GM23338 (cell line): ENCODE measurements at regions not wholly inside any gene's neighbourhood (a gene's known extent, or its start where the extent isn't known, plus 50 kb on each side); places are given as distances from the start of the nearest gene placed in this dataset.

Experiments used
- CREB1 ChIP-seq: fragments of 250-450 bp; sonication (Bioruptor Pico); IDR thresholded peaks from 2 replicates; pipeline ENCODE4 v1.5.0; 2020; ENCODE audit warnings: low read depth, mild to moderate bottlenecking, moderate library complexity
- CTCF ChIP-seq, 2 experiments: fragments of 200-600 bp in 1 of 2; sonication (generic) in 1 of 2; conservative IDR thresholded peaks; 2 replicates each; pipeline versions ENCODE4 v1.5.1 to v1.6.1; 2016 to 2017; ENCODE audit warnings: antibody characterized with exemption in 2 of 2, low read depth in 2 of 2, mild to moderate bottlenecking in 2 of 2, moderate library complexity in 1 of 2
- ETS1 ChIP-seq: IDR thresholded peaks from 2 replicates; pipeline ENCODE4 v1.6.1; 2016; ENCODE audit warnings: antibody characterized with exemption
- EZH2 ChIP-seq: fragments of 200-600 bp; sonication (generic); IDR thresholded peaks from one replicate; pipeline ENCODE4 v1.8.0; 2017; ENCODE audit warnings: antibody characterized with exemption, mild to moderate bottlenecking, low read depth; ENCODE audit not compliant: unreplicated experiment
- EZH2phosphoT487 ChIP-seq: fragments of 200-600 bp; sonication (generic); IDR thresholded peaks from one replicate; pipeline ENCODE4 v1.8.1; 2018; ENCODE audit warnings: antibody characterized with exemption; ENCODE audit not compliant: unreplicated experiment
- JUNB ChIP-seq: IDR thresholded peaks from one replicate; pipeline ENCODE4 v1.6.1; 2016; ENCODE audit warnings: antibody characterized with exemption; ENCODE audit not compliant: unreplicated experiment
- NANOG ChIP-seq: IDR thresholded peaks from 2 replicates; pipeline ENCODE4 v1.6.1; 2016; ENCODE audit warnings: antibody characterized with exemption, borderline replicate concordance
- POLR2AphosphoS5 ChIP-seq: IDR thresholded peaks from 2 replicates; pipeline ENCODE4 v1.6.1; 2016; ENCODE audit warnings: antibody characterized with exemption, low read depth
- REST ChIP-seq: IDR thresholded peaks from one replicate; pipeline ENCODE4 v1.6.1; 2018; ENCODE audit warnings: antibody characterized with exemption; ENCODE audit not compliant: unreplicated experiment
- STAT1 ChIP-seq: IDR thresholded peaks from one replicate; pipeline ENCODE4 v1.6.1; 2016; ENCODE audit warnings: antibody characterized with exemption; ENCODE audit not compliant: unreplicated experiment
- ZNF114 ChIP-seq: fragments of 250-450 bp; sonication (Bioruptor Pico); IDR thresholded peaks from 2 replicates; pipeline ENCODE4 v1.5.0; 2020; ENCODE audit warnings: mild to moderate bottlenecking, moderate library complexity
- ZNF331 ChIP-seq: fragments of 250-450 bp; sonication (Bioruptor Pico); IDR thresholded peaks from 2 replicates; pipeline ENCODE4 v1.5.0; 2020; ENCODE audit warnings: low read depth, mild to moderate bottlenecking, moderate library complexity
- ZNF462 ChIP-seq: fragments of 250-450 bp; sonication (Bioruptor Pico); IDR thresholded peaks from 2 replicates; pipeline ENCODE4 v1.5.0; 2020; ENCODE audit warnings: mild to moderate bottlenecking, moderate library complexity

DNA sequence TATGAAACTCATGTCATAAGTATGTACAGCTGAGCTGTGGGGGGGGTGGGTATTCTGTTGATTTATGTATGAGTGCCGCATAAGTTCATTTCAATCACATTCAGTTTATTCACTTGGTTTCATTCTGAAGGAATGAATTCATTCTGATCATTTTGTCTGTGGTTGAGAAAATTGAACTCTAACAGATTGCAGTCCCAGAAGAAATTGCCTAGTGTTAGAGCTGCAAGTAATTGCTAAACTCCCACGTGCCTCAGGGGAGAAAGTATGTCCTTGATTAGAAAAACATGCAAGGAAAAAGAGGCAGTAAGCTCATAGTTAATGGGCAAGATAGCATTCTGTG lies 442.4 kb upstream of the MGAT4C start:
- TF ChIP-seq POLR2AphosphoS5 (no peak), CTCF (conservative IDR thresholded peaks at IDR 0.05; ENCODE audit: low read depth in 2 of 2) (no peak), EZH2 (no peak), CREB1 (no peak), EZH2phosphoT487 (no peak), ETS1 (no peak), NANOG (no peak), STAT1 (no peak), REST (no peak), JUNB (no peak), ZNF462 (no peak), ZNF331 (CRISPR knock-in tag) (no peak), ZNF114 (CRISPR knock-in tag) (no peak)
